OCI-LY3 (cell line): ENCODE measurements at regions not wholly inside any gene's neighbourhood (a gene's known extent, or its start where the extent isn't known, plus 50 kb on each side); places are given as distances from the start of the nearest gene placed in this dataset.

Source experiments
- CTCF ChIP-seq: fragments of 200-600, 300-600 bp; sonication (generic); IDR thresholded peaks from 2 replicates; pipeline ENCODE4 v1.5.1; 2014; ENCODE audit warnings: antibody characterized with exemption, low read length, low read depth
- EZH2phosphoT487 ChIP-seq: fragments of 200-600 bp; shearing (Covaris generic); IDR thresholded peaks from 2 replicates; pipeline ENCODE4 v1.6.1; 2018; ENCODE audit warnings: antibody characterized with exemption, mixed run types, low read depth

- TF ChIP-seq CTCF (no peak), EZH2phosphoT487 (no peak)
These were observed 191.3 kb upstream of the GATB start for GRCh38 chr4:151952137-151952536.
